Kidney (tissue), 13 donors: ENCODE measurements at regions not wholly inside any gene's neighbourhood (a gene's known extent, or its start where the extent isn't known, plus 50 kb on each side); places are given as distances from the start of the nearest gene placed in this dataset.

Experiments
- DNase-seq, 5 donors: peaks; one replicate each; pipeline ENCODE4 v3.0.0-alpha.2; 2013 to 2020
- FAIRE-seq: peaks from 2 replicates; lab custom pipeline; 2012; peaks lifted over from hg19 to GRCh38; lab: Jason Lieb, UNC
- H3K27ac ChIP-seq, 2 donors: one replicate each; pipeline ENCODE4 v1.7.0; 2013; ENCODE audit warnings: low read depth in 2 of 2, low read length in 2 of 2, inconsistent platforms in 1 of 2
- H3K27me3 ChIP-seq: one replicate; pipeline ENCODE4 v1.7.1; 2013; ENCODE audit warnings: low read length, inconsistent platforms; ENCODE audit not compliant: control insufficient read depth, insufficient read depth
- H3K36me3 ChIP-seq, 3 donors: one replicate each; pipeline versions ENCODE4 v1.7.0 to v1.7.1; 2013; ENCODE audit warnings: low read length in 3 of 3, control low read depth in 1 of 3, inconsistent platforms in 1 of 3; ENCODE audit not compliant: insufficient read depth in 3 of 3, control insufficient read depth in 2 of 3
- H3K4me1 ChIP-seq, 3 donors: one replicate each; pipeline versions ENCODE4 v1.7.0 to v1.7.1; 2013; ENCODE audit warnings: low read length in 3 of 3, inconsistent platforms in 1 of 3, low read depth in 1 of 3; ENCODE audit not compliant: control insufficient read depth in 2 of 3, insufficient read depth in 2 of 3
- H3K4me3 ChIP-seq, 3 donors: one replicate each; pipeline versions ENCODE4 v1.7.0 to v1.8.1; 2013; ENCODE audit warnings: low read length in 3 of 3, control low read depth in 1 of 3, inconsistent platforms in 1 of 3
- H3K9ac ChIP-seq, 3 donors: one replicate each; pipeline versions ENCODE4 v1.7.0 to v1.7.1; 2013; ENCODE audit warnings: low read length in 3 of 3, control low read depth in 1 of 3, inconsistent platforms in 1 of 3
- H3K9me3 ChIP-seq, 3 donors: one replicate each; pipeline versions ENCODE4 v1.7.0 to v1.7.1; 2013; ENCODE audit warnings: low read length in 3 of 3, control low read depth in 1 of 3, inconsistent platforms in 1 of 3; ENCODE audit not compliant: control insufficient read depth in 2 of 3, insufficient read depth in 1 of 3
- intact Hi-C: fragments of 100-400 bp; cut with DNase I; formaldehyde crosslinking; loops from one replicate; pipeline ENCODE4 v1.11.1; 2022
- TF ChIP-seq, protein P1 (sequence below): IDR thresholded peaks from 3 replicates; pipeline ENCODE4 v1.5.1; 2012; ENCODE audit warnings: mild to moderate bottlenecking, moderate library complexity, borderline replicate concordance; ENCODE audit not compliant: insufficient read depth; ENCODE audit errors: extremely low read depth
- donor health status: control.
- donor health status: control.
- donor health status: control.
- donor health status: control.
- donor health status: control.
- donor health status: DM: yes; HTN: yes; CAD: no.
- donor health status: Normal renal cell carcinoma (clear cell type).

GRCh38 chr17:77445760-77446532, 305.2 kb downstream of the SEC14L1 start:
- DNase-seq (no peak), FAIRE-seq (no peak)
- H3K36me3 ChIP-seq, result no peaks in the 10 kb centered on the region
- H3K9me3 ChIP-seq, result no peaks in the 10 kb centered on the region
- TF ChIP-seq, protein P1, sequence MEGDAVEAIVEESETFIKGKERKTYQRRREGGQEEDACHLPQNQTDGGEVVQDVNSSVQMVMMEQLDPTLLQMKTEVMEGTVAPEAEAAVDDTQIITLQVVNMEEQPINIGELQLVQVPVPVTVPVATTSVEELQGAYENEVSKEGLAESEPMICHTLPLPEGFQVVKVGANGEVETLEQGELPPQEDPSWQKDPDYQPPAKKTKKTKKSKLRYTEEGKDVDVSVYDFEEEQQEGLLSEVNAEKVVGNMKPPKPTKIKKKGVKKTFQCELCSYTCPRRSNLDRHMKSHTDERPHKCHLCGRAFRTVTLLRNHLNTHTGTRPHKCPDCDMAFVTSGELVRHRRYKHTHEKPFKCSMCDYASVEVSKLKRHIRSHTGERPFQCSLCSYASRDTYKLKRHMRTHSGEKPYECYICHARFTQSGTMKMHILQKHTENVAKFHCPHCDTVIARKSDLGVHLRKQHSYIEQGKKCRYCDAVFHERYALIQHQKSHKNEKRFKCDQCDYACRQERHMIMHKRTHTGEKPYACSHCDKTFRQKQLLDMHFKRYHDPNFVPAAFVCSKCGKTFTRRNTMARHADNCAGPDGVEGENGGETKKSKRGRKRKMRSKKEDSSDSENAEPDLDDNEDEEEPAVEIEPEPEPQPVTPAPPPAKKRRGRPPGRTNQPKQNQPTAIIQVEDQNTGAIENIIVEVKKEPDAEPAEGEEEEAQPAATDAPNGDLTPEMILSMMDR, result no peak
- peaks cover 2 to 48% (median 25%) of the 10 kb centered on the region in 3 donors for H3K4me1 ChIP-seq
- no peak overlapping the region for H3K9ac ChIP-seq
- no peaks in the 10 kb centered on the region for H3K27me3 ChIP-seq
- no peak overlapping the region for H3K4me3 ChIP-seq
- H3K27ac ChIP-seq, result peak overlapping the region in 1 of 2 donors; percentile 38
- intact Hi-C loops, result no loop called here

DNA sequence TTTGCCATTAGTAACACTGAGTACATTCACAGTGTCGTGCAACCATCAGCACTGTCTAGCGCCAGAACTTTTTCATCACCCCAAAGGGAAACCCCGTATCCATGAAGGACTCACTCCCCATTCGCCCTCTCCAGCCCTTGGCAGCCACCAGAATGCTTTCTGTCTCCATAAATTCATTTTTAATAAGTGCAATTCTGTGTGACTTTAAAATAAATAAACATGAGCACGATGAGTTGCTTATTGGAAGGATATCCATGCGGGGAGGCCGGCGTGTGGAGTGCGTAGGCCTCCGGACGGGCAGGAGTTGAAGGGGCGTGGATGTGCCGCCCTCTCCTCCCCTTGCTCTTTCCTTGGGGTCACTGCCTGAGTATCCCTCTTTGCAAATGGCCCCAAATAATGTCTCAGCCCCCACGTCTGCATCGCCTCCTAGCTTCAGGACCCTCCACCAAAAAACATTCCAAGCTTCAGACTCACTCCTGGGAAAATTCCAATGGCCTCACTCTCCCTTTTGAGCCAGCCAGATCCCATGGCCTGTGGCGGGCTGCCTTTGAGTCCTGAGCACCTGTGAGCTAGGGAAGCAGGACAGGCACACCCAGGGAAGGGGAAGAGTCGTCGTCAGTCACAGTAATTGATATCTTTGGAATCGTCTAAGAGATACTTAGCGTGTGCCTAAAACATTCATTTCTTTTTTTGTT, 306.3 kb downstream of the SEC14L1 start:
- H3K9ac ChIP-seq, result no peak overlapping the region
- H3K4me3 ChIP-seq, result no peak overlapping the region
- FAIRE-seq (no peak), DNase-seq (peak in 1 of 5 donors; percentile 84)
- intact Hi-C loops, result no loop called here
- H3K4me1 ChIP-seq, result peaks cover 0 to 45% (median 28%) of the 10 kb centered on the region in 3 donors
- H3K36me3 ChIP-seq, result no peaks in the 10 kb centered on the region
- H3K27me3 ChIP-seq, result no peaks in the 10 kb centered on the region
- TF ChIP-seq, protein P1, result no peak
- H3K9me3 ChIP-seq, result no peaks in the 10 kb centered on the region
- H3K27ac ChIP-seq, result no peak overlapping the region

DNA sequence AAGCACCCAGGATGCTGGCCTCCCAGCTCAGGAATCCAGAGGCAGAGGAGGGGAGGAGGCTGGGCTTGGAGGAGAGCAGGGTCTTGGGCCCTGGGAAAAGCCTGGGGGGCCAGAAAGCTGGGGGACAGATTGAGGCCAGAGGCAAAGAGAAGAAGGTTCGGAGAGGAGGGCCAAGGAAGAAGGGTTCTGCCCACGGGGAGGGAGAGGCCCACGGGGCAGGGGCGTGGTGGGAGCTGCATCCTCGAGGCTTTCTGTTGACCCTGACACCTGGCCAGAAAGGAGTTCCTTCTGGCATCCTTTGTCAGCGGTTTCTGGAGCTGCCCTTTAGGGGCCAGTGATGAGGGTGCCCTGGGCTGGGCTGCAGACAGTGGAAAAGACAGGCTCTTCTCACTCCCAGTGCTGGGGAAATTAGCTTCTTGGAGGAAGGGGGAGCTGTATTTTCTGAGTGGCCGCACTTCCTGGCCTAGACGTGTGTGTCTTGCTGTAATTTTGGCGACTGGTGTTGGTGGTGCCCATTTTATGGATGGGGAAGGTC, 308.7 kb downstream of the SEC14L1 start:
- Histone ChIP-seq H3K4me3 (no peak overlapping the region), H3K9me3 (no peaks in the 10 kb centered on the region), H3K27ac (peak overlapping the region in 1 of 2 donors; percentile 16), H3K4me1 (peaks cover 0 to 57% (median 37%) of the 10 kb centered on the region in 3 donors), H3K9ac (no peak overlapping the region), H3K36me3 (no peaks in the 10 kb centered on the region), H3K27me3 (no peaks in the 10 kb centered on the region)
- TF ChIP-seq, protein P1, result no peak
- FAIRE-seq (no peak), DNase-seq (no peak)
- intact Hi-C loops, result no loop called here
